KBM-7 (cell line): ENCODE measurements at regions not wholly inside any gene's neighbourhood (a gene's known extent, or its start where the extent isn't known, plus 50 kb on each side); places are given as distances from the start of the nearest gene placed in this dataset.
A peak's percentile ranks its signal among the peaks of the same experiment; 100 is the strongest.

ENCODE experiments used
- DNase-seq: peaks from one replicate; pipeline ENCODE4 v3.0.0-alpha.2; 2015
- in situ Hi-C: fragments of 300-500 bp; cut with MboI; formaldehyde crosslinking; loops from 2 replicates; pipeline ENCODE4 v1.14.3; 2020; ENCODE audit warnings: low sequenced_read_pairs, low pct_unique_long_range_greater_than_20kb, mixed read lengths

DNA sequence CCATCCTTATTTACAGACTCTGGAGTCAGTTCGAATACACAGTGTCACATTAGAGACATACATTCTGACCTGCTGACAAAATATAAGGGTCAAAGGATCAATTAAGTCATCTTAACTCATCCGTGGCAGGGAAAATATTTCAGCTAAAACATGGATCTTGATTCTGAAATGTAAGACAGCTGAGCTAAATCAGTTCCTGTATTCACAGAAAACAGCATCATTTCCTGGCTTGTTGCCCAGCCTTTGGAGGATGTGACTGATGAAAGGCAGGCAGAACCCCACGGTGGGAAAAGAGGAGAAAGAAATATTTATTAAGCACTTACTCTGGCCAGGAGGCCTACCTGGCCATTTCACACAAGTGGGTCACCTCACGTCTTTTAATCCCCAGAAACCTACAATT is 101.9 kb downstream of the GAS2L3 start:
- in situ Hi-C loops: no loop called here
- peak; percentile 6 for DNase-seq

DNA sequence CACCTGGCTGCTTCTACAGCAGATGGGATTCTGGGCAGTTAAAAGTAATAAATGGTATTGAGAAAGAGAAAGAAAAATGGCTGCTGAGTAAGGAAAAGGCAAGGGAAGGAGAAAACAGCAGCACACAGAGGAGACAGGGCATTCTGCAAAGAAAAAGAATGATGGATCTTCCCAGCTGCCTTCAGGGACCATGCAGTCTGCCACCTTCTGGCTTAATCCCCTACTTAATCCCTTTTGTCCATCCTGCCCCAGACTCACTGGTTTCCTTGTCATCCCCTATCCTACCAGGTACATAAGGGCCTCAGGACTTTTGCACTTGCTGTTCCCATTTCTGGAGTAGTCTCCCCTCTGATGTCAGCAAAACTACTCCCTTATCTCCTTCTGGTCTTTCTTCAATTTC is 107.6 kb downstream of the GAS2L3 start:
- no peak for DNase-seq
- in situ Hi-C loops: no loop called here

DNA sequence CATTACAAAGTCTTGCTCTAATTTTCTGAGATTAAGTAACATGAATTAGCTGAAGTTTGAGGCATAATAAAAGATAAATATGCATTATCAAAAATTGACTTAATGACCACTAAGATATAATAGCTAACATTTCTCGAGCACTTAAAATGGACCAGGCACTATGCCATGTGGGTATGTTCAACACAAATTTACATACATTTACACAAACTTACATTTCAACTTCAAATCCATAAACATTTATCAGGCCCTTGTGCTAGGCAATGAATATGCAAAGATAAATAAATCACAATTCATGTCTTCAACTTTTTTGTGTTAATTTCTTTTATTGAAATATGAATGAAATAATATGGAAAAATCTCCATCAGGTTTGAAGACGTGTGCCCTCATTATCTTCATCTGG is 108.7 kb downstream of the GAS2L3 start:
- in situ Hi-C loops: no loop called here
- DNase-seq: no peak

DNA sequence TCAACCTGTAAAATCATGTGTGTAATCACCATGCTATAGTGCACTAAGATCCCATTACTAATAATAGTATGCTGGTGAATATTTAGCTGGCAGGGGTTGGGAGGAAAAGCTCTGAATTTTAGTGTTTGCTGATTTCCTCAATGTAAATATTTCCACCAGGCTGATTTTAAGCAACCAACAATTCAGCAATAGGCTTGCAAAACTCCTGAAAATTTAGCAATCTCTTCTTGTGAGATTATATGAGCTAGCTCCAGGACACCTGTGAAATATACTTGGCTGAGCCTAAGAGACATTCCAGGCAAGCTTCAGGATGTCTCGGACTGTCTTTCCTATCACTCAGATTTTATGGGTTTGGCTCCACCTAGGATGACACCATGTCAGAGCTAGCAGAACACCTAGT is 106.9 kb upstream of the ANO4 start:
- DNase-seq: no peak
- in situ Hi-C loops: no loop called here

DNA sequence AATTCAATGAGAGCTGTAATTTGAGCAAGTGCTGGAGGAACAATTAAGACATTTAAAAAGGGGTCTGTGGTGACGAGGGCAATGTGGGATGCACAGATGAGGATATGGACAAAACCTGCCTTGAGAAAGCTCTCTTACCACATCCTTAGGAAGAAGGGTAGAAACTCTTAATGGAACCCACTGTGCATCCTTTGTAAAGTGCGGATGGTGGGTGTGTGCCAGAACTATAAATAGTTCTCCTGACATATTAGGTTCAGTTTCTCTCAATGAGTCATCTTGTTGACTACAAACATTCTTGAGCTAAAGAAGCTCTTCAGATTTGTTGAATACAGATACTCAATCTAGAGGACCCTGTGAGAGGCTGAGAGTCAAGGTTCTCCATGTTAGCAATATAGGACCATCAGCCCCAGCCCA is 106.1 kb upstream of the ANO4 start:
- no peak for DNase-seq
- in situ Hi-C loops: no loop called here

DNA sequence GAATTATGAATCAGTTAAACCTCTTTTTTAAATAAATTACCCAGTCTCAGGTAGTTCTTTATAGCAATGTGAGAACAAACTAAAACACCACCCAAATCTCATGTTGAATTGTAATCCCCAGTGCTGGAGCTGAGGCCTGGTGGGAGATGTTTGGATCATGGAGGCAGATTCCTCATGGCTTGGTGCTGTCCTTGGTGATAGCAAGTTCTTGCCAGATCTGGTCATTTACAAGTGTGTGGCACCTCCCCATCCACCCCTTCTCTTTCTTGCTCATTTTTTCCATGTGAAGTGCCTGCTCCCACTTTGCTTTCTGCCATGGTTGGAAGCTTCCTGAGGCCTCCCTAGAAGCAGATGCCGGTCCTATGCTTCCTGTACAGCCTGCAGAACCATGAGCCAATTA is 102.1 kb upstream of the ANO4 start:
- DNase-seq: no peak
- in situ Hi-C loops: no loop called here

DNA sequence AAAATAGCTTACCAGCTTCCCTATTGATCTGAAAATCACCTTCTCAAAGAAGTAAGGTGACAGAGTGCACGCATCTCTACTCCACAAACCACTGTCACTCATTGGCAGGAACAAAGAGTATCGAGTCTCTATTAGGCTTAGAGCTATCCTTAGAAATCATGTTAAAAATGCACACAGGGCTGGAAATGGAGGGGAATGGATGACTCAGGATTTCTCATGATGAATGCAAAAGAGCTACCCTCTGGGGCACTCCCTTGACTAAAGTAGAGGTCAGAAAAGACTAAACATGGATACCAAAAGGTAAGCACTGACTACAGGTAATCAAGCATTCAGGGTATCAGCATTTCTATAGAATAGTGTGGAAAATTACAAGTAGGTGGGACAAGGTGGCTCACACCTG is 96.1 kb upstream of the ANO4 start:
- in situ Hi-C loops: no loop called here
- DNase-seq: no peak

DNA sequence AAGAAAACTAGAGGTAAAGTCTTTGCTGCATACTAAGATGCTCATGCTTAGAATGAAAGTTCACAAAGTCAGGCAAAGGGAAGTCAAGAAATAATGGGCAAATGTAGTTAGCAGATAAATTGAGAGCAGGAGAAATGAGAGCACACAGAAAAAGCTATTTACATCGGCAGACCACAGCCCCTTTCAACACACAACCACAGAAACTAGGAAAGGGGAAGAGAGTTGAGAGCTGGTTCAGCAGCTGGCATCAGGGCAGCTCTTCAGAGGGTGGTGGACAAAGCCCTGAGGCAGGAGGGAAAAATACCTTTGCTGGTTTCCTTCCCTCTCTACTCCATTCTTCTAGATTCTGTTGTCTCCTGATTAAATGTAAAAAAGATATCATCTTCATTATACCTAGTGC is 95.4 kb upstream of the ANO4 start:
- in situ Hi-C loops: no loop called here
- DNase-seq: peak; percentile 14

DNA sequence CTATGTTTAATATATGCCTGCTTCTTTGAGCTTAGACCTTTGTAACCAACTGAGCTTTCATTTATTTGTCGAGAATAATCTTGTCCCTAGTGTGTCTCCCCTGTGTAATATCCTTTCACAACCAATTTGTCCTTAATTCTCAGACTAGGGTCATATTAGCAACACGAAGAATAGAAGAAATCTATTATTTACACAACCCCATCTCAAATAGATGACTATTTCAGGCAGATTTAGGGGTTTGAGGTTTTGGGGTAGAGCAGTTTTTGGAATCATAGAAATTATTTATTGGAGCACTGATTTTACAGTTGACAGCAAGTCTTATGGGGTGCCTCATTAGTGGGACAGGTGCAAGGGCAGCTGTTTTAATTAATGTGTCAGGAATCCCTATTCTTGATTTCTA is 91.2 kb upstream of the ANO4 start:
- no peak for DNase-seq
- in situ Hi-C loops: no loop called here

DNA sequence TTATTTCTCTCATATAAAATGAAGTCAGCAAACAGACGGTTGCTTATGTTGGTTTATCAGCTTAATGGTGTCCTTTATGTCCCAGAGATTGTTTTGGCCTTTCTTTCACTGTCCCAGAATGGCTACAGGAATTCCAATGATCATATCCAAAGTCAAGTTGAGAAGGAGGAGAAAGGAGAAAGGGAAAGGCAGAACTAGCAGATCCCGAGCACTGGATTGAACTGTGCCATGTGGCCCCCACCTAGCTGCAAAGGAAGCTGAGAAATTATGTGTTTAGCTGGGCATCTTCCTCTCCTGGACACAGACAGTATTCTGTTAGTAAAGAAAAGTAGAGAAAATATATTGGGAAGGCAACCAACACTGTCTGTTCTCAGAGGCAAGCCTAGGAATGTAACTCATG is 90.7 kb upstream of the ANO4 start:
- no peak for DNase-seq
- in situ Hi-C loops: no loop called here

DNA sequence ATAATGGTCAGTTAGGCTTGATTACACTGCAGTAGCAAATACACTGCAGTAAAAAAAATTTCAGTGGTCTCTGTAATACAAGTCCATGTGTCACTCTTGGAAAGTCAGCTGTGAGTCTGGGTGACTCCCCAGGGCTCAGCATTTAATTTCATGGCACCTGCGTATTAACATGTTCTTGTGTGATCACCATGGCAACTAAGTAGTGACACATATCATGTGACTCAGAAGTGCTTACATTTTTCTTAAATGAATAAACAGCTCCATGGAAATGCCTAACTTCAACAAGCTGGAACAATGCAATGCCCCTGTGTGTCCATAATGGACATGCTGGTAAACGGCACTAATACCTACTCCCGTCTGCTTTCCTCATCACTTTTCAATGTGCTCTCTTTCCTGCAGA is 88.5 kb upstream of the ANO4 start:
- no peak for DNase-seq
- in situ Hi-C loops: no loop called here

DNA sequence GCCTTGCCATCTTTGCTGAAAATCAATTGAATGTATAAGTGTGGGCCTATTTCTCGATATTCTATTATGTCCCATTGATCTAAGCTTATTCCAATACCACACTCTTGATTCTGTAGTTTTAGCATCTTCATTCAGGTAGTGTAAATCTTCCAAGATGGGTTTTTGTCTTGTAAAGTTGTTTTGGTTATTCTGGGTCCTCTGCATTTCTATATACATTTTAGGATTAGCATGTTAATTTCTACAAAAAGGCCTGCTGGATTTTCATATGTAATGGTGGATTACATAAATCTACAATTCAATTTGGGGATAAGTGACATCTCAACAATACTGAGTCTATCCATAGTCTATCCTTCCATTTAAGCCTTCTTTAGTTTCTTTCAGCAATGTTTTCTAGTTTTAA is 86.0 kb upstream of the ANO4 start:
- DNase-seq: no peak
- in situ Hi-C loops: no loop called here

DNA sequence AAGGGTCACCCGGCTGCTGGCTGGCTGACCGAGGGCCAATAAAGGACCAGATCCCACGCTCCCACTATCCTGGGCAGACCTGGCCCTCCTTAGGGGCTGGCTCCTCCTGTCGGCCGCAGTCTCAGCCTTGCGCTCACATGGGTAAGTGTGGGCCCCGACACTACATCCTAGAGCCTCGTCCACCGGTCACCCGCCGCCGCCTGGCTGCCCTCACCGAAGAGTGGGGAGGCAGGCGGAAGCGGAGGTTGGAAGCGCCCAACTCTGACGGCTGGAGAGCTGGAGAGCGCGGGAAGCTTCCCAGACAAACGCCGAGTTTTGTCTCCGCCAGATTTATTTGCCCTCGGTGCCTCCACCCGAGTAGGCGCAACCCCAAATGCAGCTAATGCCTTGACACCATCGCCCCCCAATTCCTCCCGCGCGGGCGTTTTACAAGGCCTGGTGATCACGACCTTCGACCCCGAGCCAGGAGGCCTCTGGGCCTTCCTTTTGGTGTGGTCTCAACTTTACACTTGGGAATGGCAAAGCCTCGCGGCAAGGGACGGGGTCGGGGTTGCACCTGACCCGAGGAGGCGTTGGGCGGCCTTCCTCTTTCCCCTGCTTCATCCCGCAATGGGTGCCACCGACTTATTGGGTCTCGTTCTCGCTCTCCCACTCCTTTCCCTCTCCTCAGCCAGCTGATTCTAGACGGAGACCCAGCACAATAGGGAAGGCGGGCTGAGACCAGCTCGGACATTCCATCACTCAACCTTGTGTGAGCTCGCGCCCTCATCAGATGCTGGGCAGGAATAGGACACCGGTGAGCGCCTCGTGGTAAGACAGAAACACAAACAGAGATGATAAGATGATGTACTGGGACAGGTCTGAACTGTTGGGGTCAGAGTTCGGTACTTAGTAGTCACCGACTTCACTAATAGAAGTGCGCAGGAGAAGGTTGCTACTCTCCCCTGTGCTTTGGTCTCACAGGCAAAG is 78.3 kb upstream of the ANO4 start:
- in situ Hi-C loops: no loop called here
- no peak for DNase-seq

DNA sequence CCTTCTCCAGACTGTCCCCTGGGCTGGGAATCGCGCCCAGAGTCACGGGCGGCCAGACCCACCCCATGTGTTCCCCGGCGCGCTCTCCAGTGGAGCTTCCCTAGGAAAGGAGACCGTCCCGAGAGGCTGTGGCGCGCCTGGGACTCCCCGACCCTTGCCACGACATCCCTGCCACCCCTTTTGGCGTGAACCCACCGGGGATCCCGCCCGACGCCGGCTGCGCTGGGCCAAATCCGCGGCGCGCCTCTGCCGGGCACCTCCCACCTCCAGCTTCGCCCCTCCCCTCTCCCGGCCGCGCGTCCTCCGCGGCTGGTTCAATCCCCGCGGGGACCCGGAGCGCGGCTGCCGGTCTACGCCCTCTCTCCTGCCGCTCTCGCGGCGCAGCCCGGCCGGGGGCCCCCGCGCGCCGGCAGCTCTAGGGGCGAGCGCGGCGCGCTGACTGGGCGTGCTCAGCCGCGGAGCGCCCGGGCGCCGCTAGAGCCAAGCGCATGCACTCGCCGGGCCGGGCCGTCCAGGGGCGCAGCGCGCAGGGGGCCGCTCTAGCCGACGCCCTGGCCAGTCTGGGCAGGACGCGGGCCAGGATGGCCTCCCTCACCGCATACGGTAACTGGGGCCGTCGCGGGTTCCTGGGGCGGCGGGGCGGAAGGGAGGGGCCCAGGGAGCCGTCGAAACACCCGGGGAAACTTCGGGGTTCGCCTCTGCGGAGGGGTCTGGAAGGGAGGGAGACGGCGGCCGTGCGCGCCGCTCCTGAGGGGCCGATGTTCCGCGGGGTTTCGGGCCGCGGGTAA is 77.4 kb upstream of the ANO4 start:
- in situ Hi-C loops: no loop called here
- no peak for DNase-seq

DNA sequence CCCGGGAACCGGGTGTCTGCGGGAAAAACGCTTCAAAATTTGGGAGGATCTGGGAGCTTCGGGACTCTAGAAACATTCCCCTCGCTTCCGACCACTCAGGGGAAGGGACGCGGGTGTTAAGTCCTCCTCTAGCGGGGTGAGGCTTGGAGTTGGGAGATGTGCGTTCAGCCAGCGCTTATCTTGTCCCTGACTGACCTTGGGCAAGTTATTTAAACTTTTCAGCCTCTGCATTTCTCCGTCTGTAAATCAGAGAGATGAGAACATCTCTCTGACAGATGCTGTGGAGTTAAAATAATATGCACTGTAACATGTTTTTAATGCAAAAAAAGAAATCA is 76.9 kb upstream of the ANO4 start:
- DNase-seq: no peak
- in situ Hi-C loops: no loop called here

DNA sequence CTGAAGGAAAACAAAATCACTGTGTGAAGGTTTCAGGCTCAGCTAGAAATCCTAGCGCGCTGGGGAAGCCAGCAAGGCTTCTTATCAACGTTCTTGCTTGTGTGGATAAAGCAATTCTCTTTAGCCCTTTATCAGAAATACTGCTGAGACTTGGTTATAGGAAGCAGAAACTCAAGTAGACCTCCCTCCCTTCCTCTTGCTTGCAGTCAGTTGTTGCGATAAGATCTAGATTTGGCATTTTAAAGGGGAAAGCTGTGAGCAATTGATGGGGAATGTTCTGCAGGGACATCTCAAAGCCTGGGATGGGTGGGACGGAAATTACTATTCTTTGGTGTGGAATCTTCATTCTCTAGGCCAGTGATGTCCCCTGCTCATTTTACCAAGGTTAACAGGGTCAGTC is 76.4 kb upstream of the ANO4 start:
- no peak for DNase-seq
- in situ Hi-C loops: no loop called here

DNA sequence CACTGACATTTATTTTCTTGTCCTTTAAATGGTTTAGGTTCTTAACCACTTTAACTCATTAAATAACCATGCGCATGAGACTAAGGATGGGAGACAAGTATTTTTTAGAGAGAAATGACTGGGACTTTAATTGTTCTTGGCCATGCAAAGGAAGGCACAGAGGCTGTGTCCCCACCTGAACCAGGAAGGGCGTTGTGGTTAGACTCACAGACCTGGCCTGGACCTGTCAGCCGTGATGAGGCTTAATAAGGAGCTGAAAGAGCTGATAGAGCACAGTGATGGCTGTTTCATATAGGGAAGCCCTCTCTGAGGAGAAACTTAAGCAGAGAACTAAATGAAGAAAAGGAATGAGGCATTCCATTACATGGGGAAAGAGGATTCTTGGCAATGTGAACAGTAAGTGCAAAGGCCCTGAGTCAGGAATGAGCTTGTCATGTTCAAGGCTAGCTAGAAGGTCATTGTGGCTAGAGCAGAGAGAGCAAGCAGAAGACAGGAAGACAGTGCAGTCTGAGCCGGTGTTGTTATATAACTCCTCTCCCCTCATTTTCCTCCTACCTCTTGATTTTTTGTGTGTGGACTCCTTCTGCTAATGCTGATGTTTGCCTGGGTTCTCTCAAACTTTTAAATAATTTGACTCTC is 74.4 kb upstream of the ANO4 start:
- no peak for DNase-seq
- in situ Hi-C loops: no loop called here

DNA sequence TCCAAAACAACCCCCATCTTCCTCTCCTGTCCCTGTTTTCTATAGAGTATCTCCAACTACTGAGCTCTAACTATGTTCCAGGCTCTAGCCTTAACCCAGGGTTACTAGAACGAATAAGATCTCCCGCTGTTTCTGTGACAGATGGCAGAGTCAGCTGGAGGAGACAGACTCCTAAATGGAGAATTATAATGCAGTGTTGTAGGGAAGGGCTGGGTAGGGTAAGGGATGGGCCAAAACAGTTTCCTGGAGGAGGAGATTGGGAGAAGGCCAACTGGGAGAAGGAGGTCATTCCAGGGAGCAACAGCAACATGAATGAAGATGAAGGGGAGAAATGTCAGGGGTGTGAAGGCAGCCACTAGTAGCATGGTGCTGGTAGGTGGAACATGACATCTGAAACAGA is 73.4 kb upstream of the ANO4 start:
- DNase-seq: no peak
- in situ Hi-C loops: no loop called here

DNA sequence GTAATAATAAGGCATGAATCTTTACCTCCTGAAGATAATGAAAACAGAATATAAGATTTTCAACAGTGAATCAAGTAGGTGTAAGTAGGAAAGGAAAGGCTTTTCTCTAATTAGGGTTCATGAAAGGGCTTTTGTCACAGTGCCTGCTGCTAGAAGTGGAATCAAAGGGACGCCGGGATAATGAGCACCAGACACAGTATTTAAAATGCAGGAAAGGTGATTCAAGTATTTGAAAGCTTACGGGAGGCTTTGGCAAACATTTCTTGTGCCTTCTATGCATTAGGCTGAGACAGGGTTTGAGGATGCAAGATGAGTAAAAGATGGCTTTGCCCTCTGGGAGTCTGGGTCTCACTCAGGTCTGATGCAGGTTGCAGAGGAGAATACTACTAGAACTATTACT is 70.5 kb upstream of the ANO4 start:
- no peak for DNase-seq
- in situ Hi-C loops: no loop called here
